Suprapubic skin (tissue), 4 donors: ENCODE measurements at regions not wholly inside any gene's neighbourhood (a gene's known extent, or its start where the extent isn't known, plus 50 kb on each side); places are given as distances from the start of the nearest gene placed in this dataset.

Source experiments
- DNase-seq, 2 donors: peaks; one replicate each; pipeline ENCODE4 v3.0.0-alpha.2; 2019; ENCODE audit warnings: low spot score in 2 of 2
- H3K27ac ChIP-seq: fragments of 200-600 bp; sonication (generic); one replicate; pipeline ENCODE4 v1.5.1; 2019
- H3K27me3 ChIP-seq: fragments of 200-600 bp; sonication (generic); one replicate; pipeline ENCODE4 v1.5.1; 2019
- H3K36me3 ChIP-seq: fragments of 200-600 bp; sonication (generic); one replicate; pipeline ENCODE4 v1.5.1; 2019
- H3K4me1 ChIP-seq: fragments of 200-600 bp; sonication (generic); one replicate; pipeline ENCODE4 v1.5.1; 2019
- H3K4me3 ChIP-seq: fragments of 200-600 bp; sonication (generic); one replicate; pipeline ENCODE4 v1.5.1; 2019; ENCODE audit warnings: mild to moderate bottlenecking
- H3K9me3 ChIP-seq: fragments of 200-600 bp; sonication (generic); one replicate; pipeline ENCODE4 v1.5.1; 2019
- EP300 ChIP-seq: sonication (generic); formaldehyde crosslinking; IDR thresholded peaks from one replicate; pipeline ENCODE4 v1.6.1; 2017; ENCODE audit warnings: antibody characterized with exemption
- POLR2A ChIP-seq, 2 donors: fragments of 450-650 bp; IDR thresholded peaks; one replicate each; pipeline ENCODE4 v1.6.1; 2017; ENCODE audit warnings: antibody characterized with exemption in 2 of 2, mild to moderate bottlenecking in 2 of 2, moderate library complexity in 2 of 2
- POLR2AphosphoS5 ChIP-seq, 3 donors: sonication (generic); formaldehyde crosslinking; IDR thresholded peaks; one replicate each; pipeline ENCODE4 v1.6.1; 2017; ENCODE audit warnings: antibody characterized with exemption in 3 of 3
- WGBS: methylation state at CpG from one replicate; pipeline ENCODE4 v1.1.5; 2018; 5-methylcytosine and 5-hydroxymethylcytosine counted together
- TF ChIP-seq, protein P1 (sequence below), 2 donors: fragments of 200-600 bp in 1 of 2; fragments of 450-650 bp in 1 of 2; sonication (generic) in 1 of 2; IDR thresholded peaks; one replicate each; pipeline ENCODE4 v1.5.1; 2016 to 2019; ENCODE audit warnings: antibody characterized with exemption in 2 of 2, mild to moderate bottlenecking in 1 of 2, moderate library complexity in 1 of 2

- Histone ChIP-seq H3K9me3 (no peaks in the 10 kb centered on the region), H3K27ac (no peak overlapping the region), H3K27me3 (peaks cover 56% of the 10 kb centered on the region), H3K4me3 (no peak overlapping the region), H3K36me3 (no peaks in the 10 kb centered on the region), H3K4me1 (no peaks in the 10 kb centered on the region)
- WGBS: 20% methylated on average over 10 of the region's 13 CpGs
- DNase-seq: no peak
- TF ChIP-seq, protein P1, sequence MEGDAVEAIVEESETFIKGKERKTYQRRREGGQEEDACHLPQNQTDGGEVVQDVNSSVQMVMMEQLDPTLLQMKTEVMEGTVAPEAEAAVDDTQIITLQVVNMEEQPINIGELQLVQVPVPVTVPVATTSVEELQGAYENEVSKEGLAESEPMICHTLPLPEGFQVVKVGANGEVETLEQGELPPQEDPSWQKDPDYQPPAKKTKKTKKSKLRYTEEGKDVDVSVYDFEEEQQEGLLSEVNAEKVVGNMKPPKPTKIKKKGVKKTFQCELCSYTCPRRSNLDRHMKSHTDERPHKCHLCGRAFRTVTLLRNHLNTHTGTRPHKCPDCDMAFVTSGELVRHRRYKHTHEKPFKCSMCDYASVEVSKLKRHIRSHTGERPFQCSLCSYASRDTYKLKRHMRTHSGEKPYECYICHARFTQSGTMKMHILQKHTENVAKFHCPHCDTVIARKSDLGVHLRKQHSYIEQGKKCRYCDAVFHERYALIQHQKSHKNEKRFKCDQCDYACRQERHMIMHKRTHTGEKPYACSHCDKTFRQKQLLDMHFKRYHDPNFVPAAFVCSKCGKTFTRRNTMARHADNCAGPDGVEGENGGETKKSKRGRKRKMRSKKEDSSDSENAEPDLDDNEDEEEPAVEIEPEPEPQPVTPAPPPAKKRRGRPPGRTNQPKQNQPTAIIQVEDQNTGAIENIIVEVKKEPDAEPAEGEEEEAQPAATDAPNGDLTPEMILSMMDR (IDR thresholded peaks at IDR 0.05): peak; percentile 49 to 90
- no peak for TF ChIP-seq EP300
Observed at GRCh38 chr11:69888483-69889181, 69.4 kb upstream of the FGF3 start.

DNA sequence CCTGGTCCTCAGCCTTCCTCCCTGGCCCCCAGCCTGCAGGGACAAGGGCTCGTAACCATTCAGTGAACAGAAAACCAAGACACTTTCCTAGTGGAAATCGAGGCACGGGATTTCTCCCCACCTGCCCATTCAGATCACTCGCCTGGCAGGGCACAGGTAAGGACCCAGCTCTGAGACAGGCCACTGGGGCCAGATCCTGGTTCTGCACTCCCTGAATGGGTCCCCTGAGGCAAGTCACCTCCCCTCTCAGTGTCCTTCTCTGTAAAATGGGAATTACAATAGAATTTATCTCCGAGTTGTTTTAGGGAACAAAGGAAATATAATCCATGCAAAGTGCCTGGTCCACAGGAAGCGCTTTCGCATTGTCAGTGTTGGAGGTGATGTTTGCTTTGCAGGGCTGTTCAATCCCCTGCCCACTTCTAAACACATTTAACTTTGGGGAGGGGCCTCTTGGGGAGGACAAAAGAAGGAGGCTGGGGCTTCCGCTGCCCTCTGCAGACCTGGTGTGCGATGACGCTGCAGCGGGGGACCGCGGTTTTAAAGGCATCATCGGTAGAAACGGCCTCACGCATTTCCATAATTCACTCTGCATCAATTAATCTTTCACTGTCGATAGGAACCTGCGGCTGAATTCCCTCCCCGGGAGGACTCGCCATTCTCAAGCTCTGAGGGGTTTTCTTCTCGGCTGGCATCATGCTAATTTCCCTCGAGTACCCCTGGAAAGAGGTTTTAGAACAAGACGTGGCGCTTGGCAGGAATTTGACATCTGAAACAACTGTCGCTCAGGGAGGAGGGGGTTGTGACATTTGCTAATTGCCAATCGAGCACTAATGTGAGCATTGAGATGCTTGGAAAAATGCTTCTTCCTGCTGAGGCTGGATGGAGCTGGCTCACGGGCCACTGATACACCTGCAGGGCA, 70.4 kb upstream of the FGF3 start:
- DNase-seq: no peak
- TF ChIP-seq POLR2A (IDR thresholded peaks at IDR 0.05) (no peak), EP300 (no peak), POLR2AphosphoS5 (IDR thresholded peaks at IDR 0.05) (no peak)
- TF ChIP-seq, protein P1 (IDR thresholded peaks at IDR 0.05): no peak
- peaks cover 59% of the 10 kb centered on the region for H3K27me3 ChIP-seq
- H3K36me3 ChIP-seq: no peaks in the 10 kb centered on the region
- no peak overlapping the region for H3K27ac ChIP-seq
- WGBS: 37% methylated on average over 27 of the region's 27 CpGs
- H3K4me1 ChIP-seq: no peaks in the 10 kb centered on the region
- H3K9me3 ChIP-seq: no peaks in the 10 kb centered on the region
- no peak overlapping the region for H3K4me3 ChIP-seq

DNA sequence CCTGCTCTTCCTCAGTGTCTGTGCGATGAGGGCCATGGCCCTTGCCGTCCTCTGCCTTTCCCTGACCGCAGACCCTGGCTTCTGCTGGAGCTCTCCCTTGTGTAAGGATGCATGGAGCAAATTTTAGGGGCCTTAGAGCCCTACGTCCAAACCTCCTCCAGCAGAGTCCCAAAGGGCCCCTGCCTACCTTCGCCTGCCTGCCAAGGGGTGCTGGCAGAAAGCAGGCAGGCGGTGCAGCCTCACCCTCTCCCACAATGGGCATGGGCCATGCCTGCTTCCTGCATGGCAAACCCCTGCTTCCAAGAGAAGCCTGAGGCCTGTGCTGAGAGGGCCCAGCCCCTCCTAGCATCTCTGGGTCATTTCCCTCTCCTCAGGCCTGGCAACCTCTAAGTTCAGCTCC, 71.3 kb upstream of the FGF3 start:
- Histone ChIP-seq H3K36me3 (no peaks in the 10 kb centered on the region), H3K4me3 (no peak overlapping the region), H3K4me1 (no peaks in the 10 kb centered on the region), H3K27me3 (peaks cover 64% of the 10 kb centered on the region), H3K27ac (no peak overlapping the region), H3K9me3 (no peaks in the 10 kb centered on the region)
- TF ChIP-seq, protein P1 (IDR thresholded peaks at IDR 0.05): no peak
- TF ChIP-seq EP300 (no peak), POLR2AphosphoS5 (IDR thresholded peaks at IDR 0.05) (no peak), POLR2A (IDR thresholded peaks at IDR 0.05) (no peak)
- no peak for DNase-seq
- 90% methylated on average over 2 of the region's 6 CpGs for WGBS

- 51% methylated on average over 35 of the region's 46 CpGs for WGBS
- DNase-seq: no peak
- TF ChIP-seq, protein P1 (IDR thresholded peaks at IDR 0.05): no peak
- TF ChIP-seq EP300: no peak
- no peak for TF ChIP-seq POLR2AphosphoS5 (IDR thresholded peaks at IDR 0.05)
- TF ChIP-seq POLR2A (IDR thresholded peaks at IDR 0.05): no peak
- no peak overlapping the region for H3K4me3 ChIP-seq
- peaks cover 68% of the 10 kb centered on the region for H3K27me3 ChIP-seq
- no peaks in the 10 kb centered on the region for H3K4me1 ChIP-seq
- no peak overlapping the region for H3K27ac ChIP-seq
- H3K36me3 ChIP-seq: no peaks in the 10 kb centered on the region
- H3K9me3 ChIP-seq: no peaks in the 10 kb centered on the region
Observed at GRCh38 chr11:69891421-69892236, 72.4 kb upstream of the FGF3 start.
